ENCODE measurements at regions not wholly inside any gene's neighbourhood (a gene's known extent, or its start where the extent isn't known, plus 50 kb on each side); places are given as distances from the start of the nearest gene placed in this dataset.

DNA sequence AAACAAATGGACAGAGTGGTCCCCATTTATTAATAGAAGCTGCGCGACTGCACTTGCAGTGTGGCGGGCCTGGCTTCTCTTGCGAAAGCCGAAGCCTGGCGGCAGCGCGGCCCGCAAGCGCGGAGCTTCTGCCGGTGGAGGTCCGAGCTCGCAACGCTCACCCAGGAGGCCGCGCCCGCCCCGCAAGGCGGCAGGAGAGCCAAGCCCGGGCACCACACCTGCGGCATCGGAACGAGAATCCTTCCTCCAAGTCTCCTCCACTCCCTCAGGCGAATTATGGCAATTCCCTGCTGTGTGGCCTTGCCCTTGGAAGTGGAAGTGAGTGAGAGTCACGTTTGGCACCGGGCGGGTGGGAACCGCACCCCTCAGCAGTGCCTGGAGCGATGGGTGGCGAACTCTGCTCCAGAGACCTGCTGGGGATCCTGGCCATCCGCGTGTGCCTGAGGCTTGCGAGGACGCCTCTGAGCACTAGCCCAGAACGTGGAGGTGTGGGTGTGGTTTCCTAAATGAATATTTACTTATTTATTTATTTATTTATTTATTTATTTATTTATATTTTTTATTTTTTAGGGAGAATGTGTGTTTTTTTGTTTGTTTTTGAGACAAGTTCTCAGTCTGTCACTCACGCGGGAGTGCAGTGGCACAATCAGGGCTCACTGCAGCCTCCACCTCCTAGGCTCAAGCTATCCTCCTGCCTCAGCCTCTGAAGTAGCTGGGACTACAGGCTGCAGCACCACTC, 133.7 kb upstream of the UBE2E1 start:
- TF ChIP-seq POLR2AphosphoS5 (IDR thresholded peaks at IDR 0.05; ENCODE audit: borderline replicate concordance, low read depth, low read length), result no peak
- TF ChIP-seq EZH2 (IDR thresholded peaks at IDR 0.05), result no peak

Measured in SK-N-MC (cell line).